GM18505 (cell line): ENCODE measurements at regions not wholly inside any gene's neighbourhood (a gene's known extent, or its start where the extent isn't known, plus 50 kb on each side); places are given as distances from the start of the nearest gene placed in this dataset.
"Not testable (repeated sequence)": the region's sequence is repeated elsewhere in the genome, so short reads cannot be mapped to it uniquely, and the experiment has no call there.

Experiments
- ATAC-seq: cut with Tn5 transposase; IDR thresholded peaks from one replicate; pipeline ENCODE4 v1.9.1; 2021; ENCODE audit not compliant: unreplicated experiment
- POLR2A ChIP-seq: IDR thresholded peaks from 4 replicates; pipeline ENCODE4 v1.6.1; 2011; ENCODE audit warnings: borderline replicate concordance; ENCODE audit not compliant: insufficient read depth, insufficient read length; ENCODE audit errors: extremely low read depth

DNA sequence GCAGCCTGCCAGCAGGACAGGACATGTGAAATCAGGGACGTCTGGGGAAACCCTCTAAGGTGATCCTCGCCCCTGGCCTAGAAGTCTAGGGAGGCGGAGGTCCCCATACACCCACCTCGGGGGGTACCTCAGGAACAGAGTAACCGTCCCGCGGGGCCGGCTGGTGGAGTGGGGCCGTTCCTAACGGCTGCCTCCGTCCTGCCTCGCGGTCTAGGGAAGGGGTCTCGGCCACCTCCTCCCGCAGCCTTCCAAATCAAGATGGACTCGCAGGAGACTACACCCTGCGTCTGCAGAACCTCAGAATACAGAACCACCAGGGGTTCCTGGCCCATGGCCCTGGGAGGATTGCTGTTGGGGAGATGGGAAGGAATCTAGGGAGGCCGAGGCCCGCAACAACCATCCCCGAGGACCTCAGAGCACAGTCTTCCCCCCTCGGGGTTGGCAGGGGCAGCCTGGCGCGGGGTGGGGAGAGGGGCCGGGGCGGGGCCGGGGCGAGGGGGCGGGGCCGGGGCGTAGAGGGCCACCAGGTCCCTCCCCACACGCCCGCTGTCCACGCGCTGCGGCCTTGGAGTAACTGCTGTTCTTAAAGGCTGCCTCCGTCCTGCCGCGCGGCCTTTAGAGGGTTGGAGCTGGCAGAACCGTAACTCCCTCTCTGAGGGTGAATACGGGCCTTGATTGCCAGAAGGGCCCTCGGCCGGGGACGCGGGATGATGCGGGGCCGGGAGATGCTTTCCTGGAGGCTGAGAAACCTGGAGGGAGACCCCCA is 89.0 kb upstream of the MLN start:
- no peak for ATAC-seq
- TF ChIP-seq POLR2A = no peak

DNA sequence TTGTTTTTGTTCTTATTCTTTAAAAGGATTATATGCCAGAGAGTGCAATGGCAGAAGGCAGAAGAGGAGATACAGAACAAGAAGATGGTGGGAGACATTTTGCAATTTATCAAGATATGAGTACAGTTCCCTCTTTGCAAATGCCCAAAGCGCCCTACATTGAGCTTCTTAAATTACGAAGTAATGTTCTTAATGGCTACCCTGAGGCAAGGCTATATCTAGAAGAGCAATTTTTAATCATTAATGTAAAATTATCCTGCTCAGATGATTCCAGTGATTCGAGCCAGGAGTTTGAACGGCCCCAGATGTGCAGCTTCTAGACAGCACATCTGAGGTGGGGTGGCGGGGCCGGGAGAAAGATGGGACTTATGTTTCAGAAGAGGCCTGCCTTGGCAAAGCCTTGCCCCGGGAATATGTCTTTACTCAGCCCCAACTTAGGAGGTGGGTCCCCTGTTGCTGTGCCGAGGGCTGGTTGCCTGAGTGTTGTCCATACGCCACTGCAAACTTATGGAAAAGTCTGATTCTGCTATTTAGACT is 84.9 kb upstream of the MLN start:
- no peak for TF ChIP-seq POLR2A
- ATAC-seq = no peak

DNA sequence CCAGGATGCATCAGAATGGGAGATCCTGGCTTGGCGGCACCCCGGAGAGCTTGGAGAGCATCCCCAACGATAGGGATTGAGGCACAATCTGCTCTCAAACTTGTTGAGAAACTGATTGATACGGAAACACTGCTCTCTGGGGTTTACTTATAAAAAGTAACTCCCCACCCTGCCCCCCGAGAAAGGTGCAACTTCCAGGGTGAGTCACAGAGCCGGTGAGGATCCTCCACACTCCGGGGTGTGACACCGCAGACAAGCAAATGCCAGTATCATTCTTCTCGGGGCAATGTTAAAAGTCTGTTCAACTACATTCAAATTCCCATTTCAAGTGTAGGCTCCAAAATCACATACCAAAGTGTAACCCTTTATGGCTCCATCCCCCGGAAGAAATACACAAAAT is 84.4 kb upstream of the MLN start:
- ATAC-seq = no peak
- no peak for TF ChIP-seq POLR2A

DNA sequence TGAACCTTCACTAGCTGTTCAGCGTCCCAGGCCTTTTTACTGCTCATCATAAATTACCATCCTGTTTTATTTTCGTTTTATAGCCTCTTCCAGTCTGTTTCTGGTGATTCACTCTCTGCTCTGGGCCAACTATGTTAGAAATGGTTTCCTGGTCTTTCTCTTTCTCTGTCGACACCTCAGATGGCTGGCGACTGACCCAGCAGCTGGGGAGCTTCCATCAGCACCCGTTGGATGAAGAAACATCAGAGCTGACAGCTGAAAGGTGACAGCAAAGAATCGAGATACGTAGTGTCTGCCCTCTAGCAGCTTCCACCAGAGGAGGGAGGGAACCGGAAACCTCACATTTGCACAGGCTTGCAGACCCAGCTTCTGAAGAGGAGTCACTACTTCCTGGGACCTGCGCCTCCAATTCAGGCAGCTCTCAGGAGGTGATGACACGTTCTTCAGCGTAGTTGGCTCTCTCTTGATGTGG is 82.9 kb upstream of the MLN start:
- no peak for TF ChIP-seq POLR2A
- no peak for ATAC-seq

DNA sequence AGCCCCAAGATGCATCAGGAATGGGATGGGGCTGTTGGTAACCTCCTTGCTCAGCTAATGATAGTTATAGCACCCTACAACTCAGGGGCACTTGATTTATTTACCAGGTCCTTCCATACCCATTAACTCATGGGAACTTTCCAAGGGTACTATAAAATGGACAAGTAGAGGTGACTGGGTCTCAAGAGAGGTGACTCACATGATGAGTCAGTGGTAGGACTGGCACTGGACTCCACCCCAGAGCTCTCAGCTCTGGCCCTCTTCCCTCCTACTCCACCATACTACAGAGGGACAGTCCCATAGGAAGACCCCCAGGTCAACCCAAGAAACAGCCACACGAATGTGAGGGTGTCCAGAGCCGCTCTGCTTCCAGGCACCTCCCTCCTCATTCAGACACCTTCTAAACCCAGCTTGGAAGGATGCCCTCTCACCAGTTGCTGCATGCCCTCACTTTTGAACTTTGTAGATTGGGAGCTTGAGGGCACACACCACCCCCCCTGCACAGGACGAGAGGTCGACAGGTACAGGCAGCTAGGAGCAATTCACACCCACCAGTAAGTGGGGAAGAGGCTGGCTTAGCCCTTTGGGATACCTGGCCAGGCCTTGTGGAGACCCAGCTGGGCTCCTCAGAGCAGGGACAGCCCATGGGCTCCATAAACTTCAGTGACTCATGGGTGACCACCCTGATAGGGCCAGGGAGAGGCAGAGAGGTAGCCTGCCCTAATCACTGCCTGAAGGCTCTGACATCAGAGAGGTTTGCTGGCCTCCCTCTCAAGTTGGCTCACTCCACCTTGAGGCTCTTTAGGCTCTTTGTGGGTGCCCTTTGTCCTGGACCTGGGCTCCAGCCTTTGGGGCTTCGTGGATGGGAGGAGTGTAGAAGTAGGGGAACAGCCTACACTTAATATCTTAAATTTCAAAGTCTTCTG is 81.6 kb upstream of the MLN start:
- no peak for ATAC-seq
- no peak for TF ChIP-seq POLR2A

DNA sequence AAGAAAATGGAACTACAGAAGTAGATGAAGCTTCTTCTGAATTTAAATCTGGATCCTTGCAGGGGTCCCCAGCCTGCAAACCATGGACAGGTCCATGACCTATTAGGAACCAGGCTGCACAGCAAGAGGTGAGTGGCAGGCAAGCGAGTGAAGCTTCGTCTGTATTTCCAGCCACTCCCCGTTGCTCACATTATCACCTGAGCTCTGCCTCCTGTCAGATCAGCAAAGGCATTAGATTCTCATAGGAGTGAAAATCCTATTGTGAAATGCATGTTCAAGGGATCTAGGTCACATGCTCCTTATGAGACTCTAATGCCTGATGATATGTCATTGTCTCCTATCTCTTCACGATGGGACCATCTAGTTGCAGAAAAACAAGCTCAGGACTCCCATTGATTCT is 79.8 kb upstream of the MLN start:
- not testable (repeated sequence) for ATAC-seq

DNA sequence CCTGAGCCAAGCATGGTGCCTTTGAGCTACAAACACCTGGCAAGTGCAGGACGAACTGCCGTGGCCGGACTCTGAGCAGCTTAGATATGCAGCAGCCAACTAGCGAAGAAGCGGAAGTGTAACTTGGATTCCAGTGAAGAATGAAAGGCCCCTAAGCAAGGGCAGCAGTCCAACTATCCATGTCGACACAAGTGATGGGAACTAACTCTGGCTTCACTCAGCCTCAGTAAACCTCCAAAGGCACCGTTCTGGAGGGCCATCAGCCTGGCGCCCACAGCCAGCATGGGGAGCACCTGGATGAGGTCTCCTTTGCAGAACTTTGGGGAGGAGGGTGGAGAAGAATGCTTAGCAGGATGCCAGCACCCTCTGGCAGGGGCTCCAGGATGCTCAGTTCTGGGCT is 78.4 kb upstream of the MLN start:
- ATAC-seq = no peak
- no peak for TF ChIP-seq POLR2A

DNA sequence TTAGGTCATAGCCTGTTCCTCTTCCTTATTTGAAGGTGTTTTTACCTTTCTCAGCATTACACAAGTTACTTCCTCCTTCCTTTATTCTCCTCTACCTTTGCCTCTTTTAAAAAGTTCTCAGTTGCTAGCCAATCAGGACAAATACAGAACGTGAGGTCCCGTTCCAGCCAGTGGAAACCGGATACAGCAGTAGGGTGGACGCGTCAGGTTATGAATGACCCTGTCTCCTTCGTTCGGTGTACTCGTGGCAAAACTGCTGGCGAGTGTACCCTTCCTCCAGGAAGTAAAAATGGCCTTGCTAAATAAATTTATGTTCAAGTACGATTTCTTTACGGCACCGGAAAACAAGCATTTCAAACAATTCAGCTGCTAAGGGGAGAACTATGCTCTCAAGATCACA is 77.0 kb upstream of the MLN start:
- no peak for ATAC-seq
- no peak for TF ChIP-seq POLR2A

DNA sequence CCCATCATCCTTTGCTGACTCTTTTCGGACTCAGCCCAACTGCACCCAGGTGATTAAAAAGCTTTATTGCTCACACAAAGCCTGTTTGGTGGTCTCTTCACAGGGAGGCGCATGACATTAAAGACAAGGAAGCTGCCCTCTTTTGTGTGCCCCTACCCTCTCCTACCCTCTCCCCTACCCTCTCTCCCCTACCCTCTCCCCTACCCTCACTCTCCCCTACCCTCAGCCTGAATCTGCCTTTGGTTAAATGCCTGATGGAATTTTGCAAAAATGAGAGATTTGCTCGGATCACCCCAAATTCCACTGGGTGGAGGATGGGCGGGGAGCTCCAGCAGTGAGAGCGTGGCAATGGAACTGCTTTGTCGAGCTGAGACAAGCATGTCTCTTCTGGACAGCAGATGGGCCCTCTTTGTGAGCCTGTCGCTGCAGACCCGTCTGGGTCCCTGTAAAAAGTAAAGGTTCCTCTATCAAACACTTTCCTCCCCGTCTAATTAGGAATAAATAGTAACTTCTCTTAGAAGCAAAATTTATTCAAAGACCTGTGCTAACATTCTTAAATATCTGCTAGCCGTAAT is 76.4 kb upstream of the MLN start:
- ATAC-seq = no peak
- no peak for TF ChIP-seq POLR2A

DNA sequence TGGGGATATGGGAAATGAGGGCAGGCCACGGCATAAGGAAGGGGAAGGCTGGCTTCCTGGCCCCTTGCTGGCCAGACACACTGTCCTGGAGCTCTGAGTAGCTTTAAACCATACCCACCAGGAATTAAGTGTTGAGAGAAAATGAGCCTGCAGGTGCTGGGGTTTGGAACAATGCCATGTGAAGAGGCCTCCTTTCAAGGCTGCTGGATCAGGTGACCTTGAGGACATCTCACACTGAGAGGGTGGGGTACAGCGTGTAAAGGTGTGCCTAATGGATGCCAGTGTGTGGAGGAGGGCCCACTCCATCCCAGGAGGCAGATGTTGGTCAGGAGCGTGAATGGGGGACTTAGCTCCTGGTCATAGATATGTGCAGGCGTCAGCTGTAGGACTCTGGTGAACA is 74.8 kb upstream of the MLN start:
- no peak for TF ChIP-seq POLR2A
- no peak for ATAC-seq

DNA sequence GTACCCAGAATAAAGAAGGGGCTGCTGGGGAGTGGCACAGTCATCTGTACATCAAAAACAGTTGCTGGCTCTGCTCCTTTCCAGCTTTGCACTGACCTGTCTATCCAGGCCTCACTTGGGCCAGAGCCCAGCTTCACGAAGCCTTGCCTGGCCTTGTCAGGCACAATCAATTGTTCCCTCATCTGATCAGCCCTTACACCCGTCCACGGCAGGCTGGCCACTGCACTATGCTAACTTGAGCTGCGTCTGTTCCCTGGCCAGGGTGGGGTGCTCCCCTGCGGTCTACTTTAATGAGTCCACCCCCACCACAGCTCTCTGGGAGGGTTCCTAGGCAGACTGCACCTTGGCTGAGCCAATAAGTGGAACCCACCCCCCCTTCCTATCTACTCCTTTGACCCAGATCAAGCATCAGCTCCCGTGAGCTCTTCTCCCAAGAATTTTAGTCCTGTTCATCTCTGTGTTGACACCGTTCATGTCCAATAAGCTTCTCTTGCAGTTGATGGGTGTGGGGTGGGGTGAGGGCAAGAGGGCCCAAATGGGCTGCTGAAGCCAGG is 74.3 kb upstream of the MLN start:
- TF ChIP-seq POLR2A = no peak
- no peak for ATAC-seq

DNA sequence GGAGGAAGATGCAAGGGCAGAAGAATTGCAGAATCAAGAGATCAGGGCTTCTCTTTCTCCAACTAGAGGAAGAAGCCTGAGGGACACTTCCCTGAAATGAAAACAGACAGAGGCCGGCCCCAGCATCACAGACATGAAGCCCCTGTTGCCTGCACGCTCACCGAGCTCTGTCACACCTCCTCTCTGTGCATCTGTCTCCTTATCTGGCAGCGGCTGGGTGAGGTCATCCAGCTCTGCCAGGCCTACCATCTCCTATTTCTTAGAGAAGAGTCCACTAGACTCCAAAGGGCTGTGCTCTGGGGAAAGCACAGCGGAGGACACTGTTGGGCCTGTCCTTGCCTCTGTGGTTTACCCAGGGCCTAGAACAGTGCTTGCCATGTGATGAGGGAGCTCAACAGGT is 71.9 kb upstream of the MLN start:
- no peak for TF ChIP-seq POLR2A
- no peak for ATAC-seq

DNA sequence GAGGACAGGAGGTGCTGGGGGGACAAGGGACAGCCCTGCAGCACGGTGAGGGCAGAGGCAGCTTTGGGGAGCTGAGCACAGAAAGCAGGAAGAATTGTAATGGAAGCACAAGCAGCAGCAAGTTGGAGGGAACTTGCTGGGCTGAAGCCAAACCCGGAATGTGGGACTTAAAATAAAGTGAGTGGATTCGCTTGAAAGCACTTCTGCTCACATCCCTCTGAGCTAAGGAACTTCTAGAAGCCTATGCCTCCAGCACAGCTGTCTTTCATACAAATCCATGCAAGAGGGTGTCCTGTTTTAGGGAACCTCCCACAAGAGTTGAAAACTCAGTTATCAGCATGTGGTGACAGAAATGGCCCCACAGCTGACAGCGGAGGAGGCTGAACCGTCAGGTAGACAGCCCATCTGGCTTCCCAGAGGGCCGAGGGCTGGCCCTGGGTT is 71.4 kb upstream of the MLN start:
- no peak for ATAC-seq

More for the DNA sequence above, 71.4 kb upstream of the MLN start:
- TF ChIP-seq POLR2A = no peak
